Parathyroid adenoma (tissue), 2 donors: ENCODE measurements at regions not wholly inside any gene's neighbourhood (a gene's known extent, or its start where the extent isn't known, plus 50 kb on each side); places are given as distances from the start of the nearest gene placed in this dataset.

Source experiments
- H2AFZ ChIP-seq: fragments of 300-600 bp; sonication (generic); one replicate; pipeline ENCODE4 v1.7.0; 2017; ENCODE audit warnings: antibody characterized with exemption, mild to moderate bottlenecking
- H3K27ac ChIP-seq: fragments of 300-600 bp; sonication (generic); one replicate; pipeline ENCODE4 v1.7.0; 2017
- H3K27me3 ChIP-seq: fragments of 300-600 bp; sonication (generic); one replicate; pipeline ENCODE4 v1.7.0; 2017; ENCODE audit warnings: low read length; ENCODE audit not compliant: control insufficient read depth, insufficient read depth
- H3K36me3 ChIP-seq: fragments of 300-600 bp; sonication (generic); one replicate; pipeline ENCODE4 v1.7.0; 2017; ENCODE audit warnings: low read length; ENCODE audit not compliant: control insufficient read depth, insufficient read depth
- H3K4me1 ChIP-seq: fragments of 300-600 bp; sonication (generic); one replicate; pipeline ENCODE4 v1.7.0; 2017; ENCODE audit warnings: control low read depth
- H3K4me2 ChIP-seq: fragments of 300-600 bp; sonication (generic); one replicate; pipeline ENCODE4 v1.7.0; 2017; ENCODE audit warnings: low read length
- H3K4me3 ChIP-seq: fragments of 300-600 bp; sonication (generic); one replicate; pipeline ENCODE4 v1.7.0; 2017; ENCODE audit warnings: low read depth, low read length
- H3K79me2 ChIP-seq: fragments of 300-600 bp; sonication (generic); one replicate; pipeline ENCODE4 v1.7.0; 2017; ENCODE audit warnings: control low read depth
- H3K9ac ChIP-seq: fragments of 300-600 bp; sonication (generic); one replicate; pipeline ENCODE4 v1.7.0; 2017; ENCODE audit warnings: mild to moderate bottlenecking
- H3K9me3 ChIP-seq: fragments of 300-600 bp; sonication (generic); one replicate; pipeline ENCODE4 v1.7.0; 2017; ENCODE audit warnings: low read length; ENCODE audit not compliant: control insufficient read depth
- CTCF ChIP-seq: fragments of 300-600 bp; sonication (generic); IDR thresholded peaks from one replicate; pipeline ENCODE4 v1.7.0; 2017; ENCODE audit warnings: antibody characterized with exemption, mild to moderate bottlenecking
- donor health status: primary hyperparathyroidism.

GRCh38 chr4:53813998-53814397, 222.7 kb upstream of the LNX1 start:
- Histone ChIP-seq H3K4me1 (no peaks in the 10 kb centered on the region), H3K79me2 (no peaks in the 10 kb centered on the region), H3K27me3 (no peaks in the 10 kb centered on the region), H3K4me3 (no peak overlapping the region), H2AFZ (no peak overlapping the region), H3K27ac (no peak overlapping the region), H3K9me3 (no peaks in the 10 kb centered on the region), H3K4me2 (no peak overlapping the region), H3K9ac (no peak overlapping the region), H3K36me3 (no peaks in the 10 kb centered on the region)
- no peak for TF ChIP-seq CTCF

GRCh38 chr4:53810643-53811042, 219.4 kb upstream of the LNX1 start:
- no peaks in the 10 kb centered on the region for H3K9me3 ChIP-seq

GRCh38 chr4:53809816-53810215, 218.5 kb upstream of the LNX1 start:
- Histone ChIP-seq H3K9me3 (no peaks in the 10 kb centered on the region), H3K27ac (no peak overlapping the region), H3K4me1 (no peaks in the 10 kb centered on the region), H3K4me3 (no peak overlapping the region), H3K27me3 (no peaks in the 10 kb centered on the region), H3K4me2 (no peak overlapping the region), H2AFZ (no peak overlapping the region), H3K79me2 (no peaks in the 10 kb centered on the region), H3K36me3 (no peaks in the 10 kb centered on the region), H3K9ac (no peak overlapping the region)
- TF ChIP-seq CTCF = no peak

More at GRCh38 chr4:53810643-53811042, 219.4 kb upstream of the LNX1 start:
- H3K36me3 ChIP-seq = no peaks in the 10 kb centered on the region
- H3K4me2 ChIP-seq = no peak overlapping the region
- no peak overlapping the region for H3K9ac ChIP-seq
- no peaks in the 10 kb centered on the region for H3K79me2 ChIP-seq
- no peak for TF ChIP-seq CTCF
- H3K4me3 ChIP-seq = no peak overlapping the region
- H3K4me1 ChIP-seq = no peaks in the 10 kb centered on the region
- no peak overlapping the region for H2AFZ ChIP-seq
- H3K27ac ChIP-seq = no peak overlapping the region
- H3K27me3 ChIP-seq = no peaks in the 10 kb centered on the region

GRCh38 chr4:53805291-53805690, 214.0 kb upstream of the LNX1 start:
- TF ChIP-seq CTCF = no peak
- no peaks in the 10 kb centered on the region for H3K27me3 ChIP-seq
- no peaks in the 10 kb centered on the region for H3K79me2 ChIP-seq
- no peak overlapping the region for H2AFZ ChIP-seq
- no peak overlapping the region for H3K4me3 ChIP-seq
- H3K9ac ChIP-seq = no peak overlapping the region
- no peak overlapping the region for H3K4me2 ChIP-seq
- H3K9me3 ChIP-seq = no peaks in the 10 kb centered on the region
- H3K27ac ChIP-seq = no peak overlapping the region
- H3K4me1 ChIP-seq = no peaks in the 10 kb centered on the region
- H3K36me3 ChIP-seq = no peaks in the 10 kb centered on the region

- peak; percentile 22 for TF ChIP-seq CTCF
- Histone ChIP-seq H3K9ac (no peak overlapping the region), H3K36me3 (no peaks in the 10 kb centered on the region), H3K27ac (no peak overlapping the region), H3K9me3 (no peaks in the 10 kb centered on the region), H3K4me1 (no peaks in the 10 kb centered on the region), H3K79me2 (no peaks in the 10 kb centered on the region), H3K4me3 (no peak overlapping the region), H3K4me2 (no peak overlapping the region), H3K27me3 (no peaks in the 10 kb centered on the region), H2AFZ (no peak overlapping the region)
These were observed 213.4 kb upstream of the LNX1 start for GRCh38 chr4:53804719-53805118.
